Tibial nerve (tissue), 4 donors: ENCODE measurements at regions not wholly inside any gene's neighbourhood (a gene's known extent, or its start where the extent isn't known, plus 50 kb on each side); places are given as distances from the start of the nearest gene placed in this dataset.
A peak's percentile ranks its signal among the peaks of the same experiment; 100 is the strongest.

Experiments used
- DNase-seq, 2 donors: peaks; one replicate each; pipeline ENCODE4 v3.0.0-alpha.2; 2019; ENCODE audit warnings: low spot score in 2 of 2
- H3K27ac ChIP-seq, 4 donors: fragments of 200-600 bp; sonication (generic) in 3 of 4; one replicate each; pipeline ENCODE4 v1.5.1; 2017 to 2019; ENCODE audit warnings: mild to moderate bottlenecking in 1 of 4
- H3K27me3 ChIP-seq, 2 donors: fragments of 200-600 bp; sonication (generic) in 1 of 2; one replicate each; pipeline versions ENCODE4 v1.5.1 to v1.6.0; 2017 to 2019
- H3K36me3 ChIP-seq, 3 donors: fragments of 200-600 bp; sonication (generic); one replicate each; pipeline ENCODE4 v1.5.1; 2018 to 2019
- H3K4me1 ChIP-seq, 4 donors: fragments of 200-600 bp; sonication (generic) in 3 of 4; one replicate each; pipeline ENCODE4 v1.5.1; 2017 to 2019
- H3K4me3 ChIP-seq, 4 donors: fragments of 200-600 bp; sonication (generic) in 3 of 4; one replicate each; pipeline ENCODE4 v1.5.1; 2017 to 2019; ENCODE audit warnings: mild to moderate bottlenecking in 1 of 4, moderate library complexity in 1 of 4
- H3K9me3 ChIP-seq, 4 donors: fragments of 200-600 bp; sonication (generic) in 3 of 4; one replicate each; pipeline ENCODE4 v1.5.1; 2017 to 2019
- EP300 ChIP-seq, 2 donors: sonication (generic); formaldehyde crosslinking; IDR thresholded peaks; one replicate each; pipeline ENCODE4 v1.6.1; 2017; ENCODE audit warnings: antibody characterized with exemption in 2 of 2, mild to moderate bottlenecking in 1 of 2
- POLR2A ChIP-seq, 2 donors: fragments of 450-650 bp; IDR thresholded peaks; one replicate each; pipeline ENCODE4 v1.6.1; 2017; ENCODE audit warnings: antibody characterized with exemption in 2 of 2, mild to moderate bottlenecking in 2 of 2, moderate library complexity in 2 of 2
- WGBS, 2 donors: methylation state at CpG; one replicate each; pipeline ENCODE4 v1.1.5; 2018; 5-methylcytosine and 5-hydroxymethylcytosine counted together
- TF ChIP-seq, protein P1 (sequence below), 5 experiments: fragments of 200-600 bp in 3 of 5; fragments of 450-650 bp in 2 of 5; sonication (generic) in 3 of 5; IDR thresholded peaks; one replicate each; pipeline ENCODE4 v1.5.1; 2016 to 2019; ENCODE audit warnings: antibody characterized with exemption in 5 of 5, mild to moderate bottlenecking in 3 of 5, moderate library complexity in 2 of 5

DNA sequence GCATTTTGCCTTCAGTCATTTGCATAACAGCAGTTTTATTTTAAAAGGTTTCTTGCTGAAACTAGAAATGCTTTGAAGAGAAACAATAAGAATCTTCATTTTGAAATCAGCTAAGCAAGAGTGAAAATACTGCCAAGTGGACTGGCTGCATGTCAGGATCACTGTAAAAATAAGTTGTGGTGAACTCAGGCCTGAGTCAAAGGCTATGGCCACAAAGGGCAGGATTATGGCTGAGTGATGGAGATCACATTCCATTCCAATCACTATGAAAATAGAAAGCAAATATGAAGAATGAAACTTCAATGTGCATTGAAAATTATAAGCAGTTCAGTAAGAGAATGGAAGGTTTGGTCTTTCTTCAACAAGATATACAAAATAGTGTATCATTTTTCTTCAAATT, 224.5 kb downstream of the PCDH18 start:
- peaks cover 0 to 25% (median 0%) of the 10 kb centered on the region in 4 donors for H3K4me1 ChIP-seq
- TF ChIP-seq, protein P1, sequence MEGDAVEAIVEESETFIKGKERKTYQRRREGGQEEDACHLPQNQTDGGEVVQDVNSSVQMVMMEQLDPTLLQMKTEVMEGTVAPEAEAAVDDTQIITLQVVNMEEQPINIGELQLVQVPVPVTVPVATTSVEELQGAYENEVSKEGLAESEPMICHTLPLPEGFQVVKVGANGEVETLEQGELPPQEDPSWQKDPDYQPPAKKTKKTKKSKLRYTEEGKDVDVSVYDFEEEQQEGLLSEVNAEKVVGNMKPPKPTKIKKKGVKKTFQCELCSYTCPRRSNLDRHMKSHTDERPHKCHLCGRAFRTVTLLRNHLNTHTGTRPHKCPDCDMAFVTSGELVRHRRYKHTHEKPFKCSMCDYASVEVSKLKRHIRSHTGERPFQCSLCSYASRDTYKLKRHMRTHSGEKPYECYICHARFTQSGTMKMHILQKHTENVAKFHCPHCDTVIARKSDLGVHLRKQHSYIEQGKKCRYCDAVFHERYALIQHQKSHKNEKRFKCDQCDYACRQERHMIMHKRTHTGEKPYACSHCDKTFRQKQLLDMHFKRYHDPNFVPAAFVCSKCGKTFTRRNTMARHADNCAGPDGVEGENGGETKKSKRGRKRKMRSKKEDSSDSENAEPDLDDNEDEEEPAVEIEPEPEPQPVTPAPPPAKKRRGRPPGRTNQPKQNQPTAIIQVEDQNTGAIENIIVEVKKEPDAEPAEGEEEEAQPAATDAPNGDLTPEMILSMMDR (IDR thresholded peaks at IDR 0.05) = no peak
- peak in 1 of 2 donors; percentile 58 for TF ChIP-seq EP300 (IDR thresholded peaks at IDR 0.05)
- no peaks in the 10 kb centered on the region for H3K27me3 ChIP-seq
- DNase-seq = peak; percentile 17 to 58
- H3K4me3 ChIP-seq = no peak overlapping the region
- H3K9me3 ChIP-seq = no peaks in the 10 kb centered on the region
- H3K27ac ChIP-seq = peak overlapping the region in 1 of 4 donors; percentile 1
- H3K36me3 ChIP-seq = no peaks in the 10 kb centered on the region

DNA sequence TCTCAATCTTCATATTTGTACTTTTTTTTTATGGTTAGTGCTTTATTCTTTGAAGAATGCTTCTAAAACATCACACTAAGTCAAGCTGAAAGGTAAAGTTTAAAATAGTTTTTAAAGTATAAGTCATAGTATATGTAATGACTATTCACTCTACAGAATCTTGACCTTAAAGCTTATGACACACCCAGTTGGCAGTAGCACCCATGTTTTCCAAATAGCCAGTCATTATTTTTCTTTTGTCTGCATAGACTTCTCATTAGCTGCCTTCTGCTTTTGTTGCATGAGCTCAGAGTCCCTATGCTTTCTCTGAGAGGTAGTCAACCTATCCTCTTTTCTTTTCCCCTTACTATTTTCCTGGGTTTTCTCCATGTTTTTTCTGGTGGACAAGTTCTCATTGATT, 231.5 kb downstream of the PCDH18 start:
- no peaks in the 10 kb centered on the region for H3K27me3 ChIP-seq
- H3K4me1 ChIP-seq = no peaks in the 10 kb centered on the region
- no peak for DNase-seq
- H3K27ac ChIP-seq = no peak overlapping the region
- H3K9me3 ChIP-seq = no peaks in the 10 kb centered on the region
- TF ChIP-seq EP300 (IDR thresholded peaks at IDR 0.05) = no peak
- TF ChIP-seq POLR2A (IDR thresholded peaks at IDR 0.05) = no peak
- TF ChIP-seq, protein P1 (IDR thresholded peaks at IDR 0.05) = no peak
- no peak overlapping the region for H3K4me3 ChIP-seq
- H3K36me3 ChIP-seq = no peaks in the 10 kb centered on the region

DNA sequence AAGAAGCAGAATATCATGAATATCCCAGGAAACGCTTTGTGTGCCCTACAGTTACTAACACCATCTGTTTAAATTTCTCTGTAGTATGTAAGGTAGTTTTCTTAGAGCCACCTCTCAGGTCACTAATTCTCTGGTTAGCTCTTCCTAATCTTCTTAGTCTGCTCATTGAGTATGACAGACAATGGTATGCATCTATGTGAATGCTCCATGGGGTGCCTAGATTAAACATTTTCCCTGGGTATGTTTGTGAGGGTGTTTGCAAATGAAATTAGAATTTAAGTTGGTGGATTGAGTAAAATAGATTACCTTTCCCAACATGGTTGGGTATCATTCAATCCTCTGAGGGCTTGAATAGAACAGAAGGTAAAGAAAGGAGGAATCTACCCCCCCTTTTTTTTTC, 233.0 kb downstream of the PCDH18 start:
- no peaks in the 10 kb centered on the region for H3K4me1 ChIP-seq
- DNase-seq = no peak
- H3K4me3 ChIP-seq = no peak overlapping the region
- 95 to 97% methylated on average over 1 of the region's 1 CpG for WGBS, 2 donors
- H3K36me3 ChIP-seq = no peaks in the 10 kb centered on the region
- H3K27me3 ChIP-seq = no peaks in the 10 kb centered on the region
- no peak overlapping the region for H3K27ac ChIP-seq
- TF ChIP-seq EP300 (IDR thresholded peaks at IDR 0.05) = no peak
- TF ChIP-seq, protein P1 (IDR thresholded peaks at IDR 0.05) = no peak
- no peak for TF ChIP-seq POLR2A (IDR thresholded peaks at IDR 0.05)
- no peaks in the 10 kb centered on the region for H3K9me3 ChIP-seq

DNA sequence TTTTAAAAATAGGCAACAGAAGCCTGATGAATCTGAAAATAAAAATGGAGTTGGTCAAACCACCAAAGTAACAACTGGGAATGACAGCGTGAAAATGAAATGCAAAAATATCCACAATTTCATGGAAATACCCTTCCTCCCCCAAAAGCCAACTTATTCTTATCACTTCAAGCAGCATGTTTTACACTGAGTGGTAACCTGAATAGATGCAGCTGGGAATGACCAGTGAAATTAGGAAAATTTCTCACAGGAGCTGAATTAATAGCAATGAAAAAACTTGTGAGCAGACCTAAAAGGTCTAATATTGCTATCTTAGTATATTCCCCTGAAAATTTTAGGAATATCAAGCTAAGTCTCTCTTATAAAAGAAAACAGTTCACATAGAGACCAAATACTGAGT, 239.0 kb downstream of the PCDH18 start:
- H3K9me3 ChIP-seq = no peaks in the 10 kb centered on the region
- H3K27ac ChIP-seq = no peak overlapping the region
- H3K36me3 ChIP-seq = no peaks in the 10 kb centered on the region
- DNase-seq = no peak
- WGBS, 2 donors = 91 to 93% methylated on average over 1 of the region's 1 CpG
- H3K27me3 ChIP-seq = no peaks in the 10 kb centered on the region
- TF ChIP-seq POLR2A (IDR thresholded peaks at IDR 0.05) (no peak), EP300 (IDR thresholded peaks at IDR 0.05) (no peak)
- TF ChIP-seq, protein P1 (IDR thresholded peaks at IDR 0.05) = no peak
- peaks cover 0 to 9% (median 0%) of the 10 kb centered on the region in 4 donors for H3K4me1 ChIP-seq
- no peak overlapping the region for H3K4me3 ChIP-seq

DNA sequence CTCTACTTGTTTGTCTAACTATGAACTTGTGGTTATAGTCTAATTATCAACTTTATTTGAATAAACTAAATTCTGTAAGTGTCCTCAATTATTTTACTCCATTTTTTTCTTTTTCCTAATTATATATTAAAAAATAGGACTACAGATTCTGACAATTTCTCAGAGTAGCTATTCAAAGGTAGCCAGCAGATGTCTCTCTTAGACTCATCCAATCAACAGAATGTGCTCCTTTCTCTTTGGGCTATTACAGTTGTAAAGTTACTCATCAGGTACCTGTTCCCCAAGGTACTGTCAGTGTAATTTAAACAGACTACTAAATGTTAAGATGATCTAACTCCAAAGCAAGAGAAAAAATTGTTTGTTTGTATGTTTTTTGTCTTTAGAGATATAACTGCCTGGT, 248.6 kb downstream of the PCDH18 start:
- TF ChIP-seq EP300 (IDR thresholded peaks at IDR 0.05) (no peak), POLR2A (IDR thresholded peaks at IDR 0.05) (no peak)
- TF ChIP-seq, protein P1 (IDR thresholded peaks at IDR 0.05) = peak in 1 of 5 experiments; percentile 16
- no peaks in the 10 kb centered on the region for H3K9me3 ChIP-seq
- H3K27ac ChIP-seq = no peak overlapping the region
- no peak for DNase-seq
- no peaks in the 10 kb centered on the region for H3K4me1 ChIP-seq
- no peak overlapping the region for H3K4me3 ChIP-seq
- H3K27me3 ChIP-seq = no peaks in the 10 kb centered on the region
- H3K36me3 ChIP-seq = no peaks in the 10 kb centered on the region
